Fibroblast of lung (primary cell): ENCODE measurements at regions not wholly inside any gene's neighbourhood (a gene's known extent, or its start where the extent isn't known, plus 50 kb on each side); places are given as distances from the start of the nearest gene placed in this dataset.
A peak's percentile ranks its signal among the peaks of the same experiment; 100 is the strongest.

Source experiments
- DNase-seq, 2 donors: peaks; one replicate each; pipeline versions ENCODE4 v3.0.0 to v3.0.0-alpha.2; 2010; ENCODE audit warnings: low read depth in 2 of 2
- H2AFZ ChIP-seq: 2 replicates; pipeline ENCODE4 v1.5.1; 2012; ENCODE audit warnings: low read length, control low read depth, inconsistent platforms
- H3K27ac ChIP-seq: 2 replicates; pipeline ENCODE4 v1.5.1; 2011; ENCODE audit warnings: low read length, control low read depth; ENCODE audit not compliant: insufficient read depth
- H3K27me3 ChIP-seq: 2 replicates; pipeline ENCODE4 v1.5.1; 2011; ENCODE audit warnings: mild to moderate bottlenecking, low read length; ENCODE audit not compliant: control insufficient read depth, insufficient read depth
- H3K36me3 ChIP-seq: 2 replicates; pipeline ENCODE4 v1.5.1; 2011; ENCODE audit warnings: low read length; ENCODE audit not compliant: control insufficient read depth, insufficient read depth
- H3K4me1 ChIP-seq: 2 replicates; pipeline ENCODE4 v1.5.1; 2011; ENCODE audit warnings: low read length; ENCODE audit not compliant: control insufficient read depth, insufficient read depth; ENCODE audit errors: extremely low read depth
- H3K4me2 ChIP-seq: 2 replicates; pipeline ENCODE4 v1.5.1; 2011; ENCODE audit warnings: low read length, control low read depth; ENCODE audit not compliant: insufficient read depth; ENCODE audit errors: extremely low read depth
- H3K4me3 ChIP-seq, 4 experiments: fragments of 200-600 bp in 1 of 4; sonication (generic) in 1 of 4; replicated peaks in 1 of 4; 2 replicates each; pipeline ENCODE4 v1.5.1; 2011 to 2016; ENCODE audit warnings: low read length in 4 of 4, low read depth in 3 of 4, mild to moderate bottlenecking in 3 of 4, control low read depth in 2 of 4, inconsistent platforms in 1 of 4, mixed read lengths in 1 of 4; ENCODE audit not compliant: insufficient read depth in 1 of 4; ENCODE audit errors: control extremely low read depth in 1 of 4
- H3K79me2 ChIP-seq: 2 replicates; pipeline ENCODE4 v1.5.1; 2012; ENCODE audit warnings: mild to moderate bottlenecking, low read length, inconsistent platforms; ENCODE audit not compliant: control insufficient read depth, insufficient read depth
- H3K9ac ChIP-seq: 2 replicates; pipeline ENCODE4 v1.5.1; 2011; ENCODE audit warnings: mild to moderate bottlenecking, low read length, control low read depth; ENCODE audit not compliant: insufficient read depth
- H3K9me3 ChIP-seq: 2 replicates; pipeline ENCODE4 v1.5.1; 2012; ENCODE audit warnings: low read depth, low read length; ENCODE audit not compliant: control insufficient read depth, insufficient read depth
- H4K20me1 ChIP-seq: 2 replicates; pipeline ENCODE4 v1.5.1; 2011; ENCODE audit warnings: low read length; ENCODE audit not compliant: control insufficient read depth, insufficient read depth; ENCODE audit errors: extremely low read depth
- CTCF ChIP-seq, 2 donors: IDR thresholded peaks in 1 of 2; conservative IDR thresholded peaks in 1 of 2; 1 replicate in 1 of 2; 2 replicates in 1 of 2; pipeline ENCODE4 v1.5.1; 2011 to 2012; ENCODE audit warnings: low read length in 2 of 2, control low read depth in 1 of 2, inconsistent platforms in 1 of 2, low read depth in 1 of 2, mild to moderate bottlenecking in 1 of 2
- EZH2 ChIP-seq: IDR thresholded peaks from 2 replicates; pipeline ENCODE4 v1.5.1; 2012; ENCODE audit warnings: low read length, control low read depth, mild to moderate bottlenecking; ENCODE audit errors: missing control alignments

GRCh38 chr4:184312126-184312525 lies 94.5 kb upstream of the ENPP6 start:
- Histone ChIP-seq H3K36me3 (no peaks in the 10 kb centered on the region), H3K9ac (no peak overlapping the region), H3K9me3 (no peaks in the 10 kb centered on the region), H3K4me1 (no peaks in the 10 kb centered on the region), H3K27ac (no peak overlapping the region), H2AFZ (no peak overlapping the region), H4K20me1 (no peaks in the 10 kb centered on the region), H3K79me2 (no peaks in the 10 kb centered on the region), H3K27me3 (no peaks in the 10 kb centered on the region), H3K4me3 (no peak overlapping the region), H3K4me2 (no peak overlapping the region)
- DNase-seq, result no peak
- TF ChIP-seq CTCF (conservative IDR thresholded peaks at IDR 0.05 in 1 of 2, IDR thresholded peaks at IDR 0.05 in 1 of 2; ENCODE audit: low read depth in 1 of 2, low read length in 2 of 2) (no peak), EZH2 (no peak)

- Histone ChIP-seq H3K27me3 (no peaks in the 10 kb centered on the region), H3K4me3 (no peak overlapping the region), H3K4me1 (no peaks in the 10 kb centered on the region), H3K9me3 (no peaks in the 10 kb centered on the region), H2AFZ (no peak overlapping the region), H4K20me1 (no peaks in the 10 kb centered on the region), H3K4me2 (no peak overlapping the region), H3K9ac (no peak overlapping the region), H3K36me3 (no peaks in the 10 kb centered on the region), H3K27ac (no peak overlapping the region), H3K79me2 (no peaks in the 10 kb centered on the region)
- TF ChIP-seq CTCF (conservative IDR thresholded peaks at IDR 0.05 in 1 of 2, IDR thresholded peaks at IDR 0.05 in 1 of 2; ENCODE audit: low read depth in 1 of 2, low read length in 2 of 2) (no peak), EZH2 (no peak)
- DNase-seq, result no peak
These were observed 93.4 kb upstream of the ENPP6 start for GRCh38 chr4:184310881-184311709.

GRCh38 chr4:184310171-184310567 lies 92.5 kb upstream of the ENPP6 start:
- no peak overlapping the region for H3K4me2 ChIP-seq
- TF ChIP-seq EZH2 (no peak), CTCF (conservative IDR thresholded peaks at IDR 0.05 in 1 of 2, IDR thresholded peaks at IDR 0.05 in 1 of 2; ENCODE audit: low read depth in 1 of 2, low read length in 2 of 2) (peak in 1 of 2 donors; percentile 11)
- DNase-seq, result no peak
- no peak overlapping the region for H3K9ac ChIP-seq
- H4K20me1 ChIP-seq, result no peaks in the 10 kb centered on the region
- H3K27me3 ChIP-seq, result no peaks in the 10 kb centered on the region
- H3K36me3 ChIP-seq, result no peaks in the 10 kb centered on the region
- H2AFZ ChIP-seq, result no peak overlapping the region
- no peak overlapping the region for H3K4me3 ChIP-seq
- no peaks in the 10 kb centered on the region for H3K79me2 ChIP-seq
- H3K4me1 ChIP-seq, result no peaks in the 10 kb centered on the region
- H3K27ac ChIP-seq, result no peak overlapping the region
- H3K9me3 ChIP-seq, result no peaks in the 10 kb centered on the region
